Neuronal stem cell (in vitro differentiated cells): ENCODE measurements at regions not wholly inside any gene's neighbourhood (a gene's known extent, or its start where the extent isn't known, plus 50 kb on each side); places are given as distances from the start of the nearest gene placed in this dataset.

Source experiments
- DNase-seq: peaks from one replicate; pipeline ENCODE4 v3.0.0-alpha.2; 2013; ENCODE audit warnings: low spot score
- H2AFZ ChIP-seq: one replicate; pipeline ENCODE4 v1.6.1; 2013; ENCODE audit warnings: mild to moderate bottlenecking, low read length, inconsistent platforms
- H2AK5ac ChIP-seq: 2 replicates; pipeline ENCODE4 v1.6.1; 2013; ENCODE audit warnings: low read depth, mild to moderate bottlenecking, inconsistent platforms, low read length, moderate library complexity, mixed read lengths
- H2BK120ac ChIP-seq: 2 replicates; pipeline ENCODE4 v1.6.1; 2013; ENCODE audit warnings: low read depth, mild to moderate bottlenecking, inconsistent platforms, low read length, moderate library complexity, mixed read lengths
- H2BK12ac ChIP-seq: one replicate; pipeline ENCODE4 v1.6.1; 2013; ENCODE audit warnings: low read length, inconsistent platforms
- H2BK15ac ChIP-seq: 2 replicates; pipeline ENCODE4 v1.6.1; 2013; ENCODE audit warnings: mild to moderate bottlenecking, low read length, inconsistent platforms, mixed read lengths
- H2BK5ac ChIP-seq: one replicate; pipeline ENCODE4 v1.6.1; 2013; ENCODE audit warnings: inconsistent platforms, mild to moderate bottlenecking, low read length, moderate library complexity
- H3K14ac ChIP-seq: one replicate; pipeline ENCODE4 v1.6.1; 2013; ENCODE audit warnings: low read length, inconsistent platforms
- H3K18ac ChIP-seq: 2 replicates; pipeline ENCODE4 v1.6.1; 2013; ENCODE audit warnings: low read length, inconsistent platforms
- H3K23ac ChIP-seq: 2 replicates; pipeline ENCODE4 v1.6.1; 2013; ENCODE audit warnings: low read depth, mild to moderate bottlenecking, mixed read lengths, low read length, inconsistent platforms; ENCODE audit not compliant: poor library complexity
- H3K27ac ChIP-seq: replicated peaks from 3 replicates; pipeline ENCODE4 v1.5.1; 2013; ENCODE audit warnings: low read length, inconsistent platforms
- H3K27me3 ChIP-seq, 3 experiments: 2 replicates each; pipeline ENCODE4 v1.6.1; 2013; ENCODE audit warnings: low read length in 3 of 3, mild to moderate bottlenecking in 2 of 3, inconsistent platforms in 1 of 3, low read depth in 1 of 3, mixed read lengths in 1 of 3, moderate library complexity in 1 of 3; ENCODE audit not compliant: control insufficient read depth in 3 of 3, insufficient read depth in 3 of 3
- H3K36me3 ChIP-seq, 2 donors: replicated peaks in 1 of 2; 2 replicates each; pipeline ENCODE4 v1.6.1; 2013; ENCODE audit warnings: low read length in 2 of 2; ENCODE audit not compliant: control insufficient read depth in 2 of 2, insufficient read depth in 2 of 2
- H3K4ac ChIP-seq: 2 replicates; pipeline ENCODE4 v1.6.1; 2013; ENCODE audit warnings: inconsistent platforms, mild to moderate bottlenecking, low read length, moderate library complexity
- H3K4me1 ChIP-seq, 2 donors: 1 replicate in 1 of 2; 2 replicates in 1 of 2; pipeline ENCODE4 v1.6.1; 2013; ENCODE audit warnings: low read length in 2 of 2, low read depth in 1 of 2; ENCODE audit not compliant: control insufficient read depth in 2 of 2, insufficient read depth in 1 of 2
- H3K4me2 ChIP-seq: one replicate; pipeline ENCODE4 v1.6.1; 2013; ENCODE audit warnings: mild to moderate bottlenecking, low read length, inconsistent platforms; ENCODE audit not compliant: insufficient read depth, poor library complexity, severe bottlenecking
- H3K4me3 ChIP-seq, 2 donors: 2 replicates each; pipeline ENCODE4 v1.5.1; 2013; ENCODE audit warnings: low read length in 2 of 2, mild to moderate bottlenecking in 2 of 2, inconsistent platforms in 1 of 2, moderate library complexity in 1 of 2
- H3K79me1 ChIP-seq: one replicate; pipeline ENCODE4 v1.6.1; 2013; ENCODE audit warnings: low read depth, mild to moderate bottlenecking, inconsistent platforms, low read length, moderate library complexity
- H3K9ac ChIP-seq: one replicate; pipeline ENCODE4 v1.6.1; 2013; ENCODE audit warnings: mild to moderate bottlenecking, low read depth, low read length, inconsistent platforms; ENCODE audit not compliant: poor library complexity
- H3K9me3 ChIP-seq, 2 donors: replicated peaks in 1 of 2; 2 replicates each; pipeline versions ENCODE3 to v1.6.1; 2013; ENCODE audit warnings: low read length in 2 of 2, mild to moderate bottlenecking in 2 of 2, inconsistent platforms in 1 of 2, low read depth in 1 of 2, mixed read lengths in 1 of 2, moderate library complexity in 1 of 2; ENCODE audit not compliant: control insufficient read depth in 2 of 2, insufficient read depth in 1 of 2
- H4K8ac ChIP-seq: one replicate; pipeline ENCODE4 v1.6.1; 2013; ENCODE audit warnings: low read depth, mild to moderate bottlenecking, inconsistent platforms, low read length, moderate library complexity
- H4K91ac ChIP-seq: one replicate; pipeline ENCODE4 v1.6.1; 2013; ENCODE audit warnings: low read length, low read depth, mild to moderate bottlenecking, inconsistent platforms; ENCODE audit not compliant: poor library complexity
- WGBS, 2 donors: extraction: QIAGEN DNeasy Blood & Tissue Kit; methylation state at CpG; one replicate each; pipeline ENCODE4 v1.1.7; 2013; ENCODE audit warnings: missing lambda C conversion rate in 2 of 2, mixed read lengths in 1 of 2; ENCODE audit not compliant: insufficient read length in 2 of 2, insufficient replicate concordance in 1 of 2; ENCODE audit errors: extremely low coverage in 2 of 2; 5-methylcytosine and 5-hydroxymethylcytosine counted together

DNA sequence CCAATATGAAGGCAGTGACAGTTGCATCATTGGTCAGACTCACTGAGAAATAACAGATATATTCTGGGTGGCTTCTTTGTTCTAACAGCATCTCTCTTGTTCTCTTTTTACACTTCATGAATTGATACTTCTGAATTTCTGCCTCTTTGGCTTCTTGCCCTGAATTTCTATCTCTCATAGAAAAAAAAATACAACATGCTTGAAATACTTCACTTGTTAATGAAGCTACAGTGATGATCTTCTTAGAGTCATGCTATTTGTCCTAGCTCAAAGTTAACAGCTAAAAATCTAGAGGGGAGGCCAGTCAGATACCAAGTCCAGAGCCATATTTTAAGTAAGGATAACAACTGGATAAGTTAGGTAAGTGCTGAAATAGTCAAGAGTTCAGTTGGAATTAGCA lies 597.2 kb upstream of the AGTR1 start:
- no peak overlapping the region for H3K18ac ChIP-seq
- H3K4me2 ChIP-seq: no peak overlapping the region
- H2BK15ac ChIP-seq: no peak overlapping the region
- H4K91ac ChIP-seq: no peak overlapping the region
- H4K8ac ChIP-seq: no peak overlapping the region
- no peak overlapping the region for H3K14ac ChIP-seq
- no peak overlapping the region for H3K9ac ChIP-seq
- peaks cover 0 to 3% of the 10 kb centered on the region in 2 donors for H3K4me1 ChIP-seq
- no peaks in the 10 kb centered on the region for H3K27me3 ChIP-seq
- H3K4ac ChIP-seq: no peak overlapping the region
- no peaks in the 10 kb centered on the region for H3K79me1 ChIP-seq
- no peaks in the 10 kb centered on the region for H3K9me3 ChIP-seq
- H3K4me3 ChIP-seq: no peak overlapping the region
- no peak for DNase-seq
- no peaks in the 10 kb centered on the region for H3K36me3 ChIP-seq
- peak overlapping the region; percentile 42 for H2AFZ ChIP-seq
- no peak overlapping the region for H3K27ac ChIP-seq
- H3K23ac ChIP-seq: no peak overlapping the region
- H2BK5ac ChIP-seq: no peak overlapping the region
- no peak overlapping the region for H2AK5ac ChIP-seq
- H2BK120ac ChIP-seq: no peak overlapping the region
- H2BK12ac ChIP-seq: no peak overlapping the region

DNA sequence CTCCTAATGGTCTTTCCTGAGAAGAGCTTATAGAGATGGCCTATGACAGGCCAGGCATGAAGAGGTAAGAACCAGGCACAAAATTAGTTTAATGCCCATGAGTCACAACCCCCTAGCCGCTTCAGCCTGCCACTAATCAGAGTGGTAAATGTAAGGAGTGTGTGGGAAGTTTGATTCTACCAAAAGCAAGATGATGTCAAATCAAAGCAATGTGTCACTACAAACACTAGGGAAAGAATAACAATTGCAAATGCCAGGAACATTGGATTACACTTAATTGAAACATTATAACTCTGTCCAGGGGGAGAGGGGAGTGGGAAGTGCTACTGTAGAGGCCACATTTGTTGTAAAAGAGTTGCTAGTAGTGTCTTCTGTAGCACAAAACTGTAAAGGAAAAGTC lies 596.6 kb upstream of the AGTR1 start:
- WGBS, 2 donors: no CpG with 5 or more reads among the region's 1 CpG
- no peak for DNase-seq
- no peak overlapping the region for H4K91ac ChIP-seq

DNA sequence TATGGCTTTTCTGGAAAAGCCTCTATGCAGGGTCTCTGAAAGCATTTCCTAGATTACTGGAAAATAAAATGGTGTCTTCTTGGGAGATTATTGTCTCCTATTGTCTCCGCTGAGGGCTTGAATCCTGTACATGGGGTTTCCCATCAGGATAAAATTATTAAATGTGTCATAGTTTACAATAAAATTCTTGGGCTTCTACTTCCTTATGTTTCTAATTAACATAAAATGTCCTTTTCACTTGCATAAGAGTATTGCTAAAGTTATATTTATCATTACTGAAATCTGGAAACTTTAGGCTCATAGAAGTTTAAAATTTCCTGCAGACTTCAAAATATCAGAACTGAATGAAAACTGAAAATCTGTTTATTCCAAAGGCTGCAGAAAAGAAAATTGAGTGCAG lies 595.5 kb upstream of the AGTR1 start:
- no peak for DNase-seq
- H3K4ac ChIP-seq: no peak overlapping the region
- no peak overlapping the region for H3K14ac ChIP-seq

More for the DNA sequence above, 596.6 kb upstream of the AGTR1 start:
- Histone ChIP-seq H3K36me3 (no peaks in the 10 kb centered on the region), H3K27ac (no peak overlapping the region), H2BK5ac (no peak overlapping the region), H3K9me3 (no peaks in the 10 kb centered on the region), H2BK120ac (no peak overlapping the region), H3K4me2 (no peak overlapping the region), H4K8ac (no peak overlapping the region), H3K9ac (no peak overlapping the region), H2BK15ac (no peak overlapping the region), H3K23ac (no peak overlapping the region), H3K14ac (no peak overlapping the region), H3K4me1 (no peaks in the 10 kb centered on the region), H2BK12ac (no peak overlapping the region), H3K18ac (no peak overlapping the region), H3K79me1 (no peaks in the 10 kb centered on the region), H2AK5ac (no peak overlapping the region), H2AFZ (peak overlapping the region; percentile 19), H3K27me3 (no peaks in the 10 kb centered on the region), H3K4ac (no peak overlapping the region), H3K4me3 (no peak overlapping the region)

DNA sequence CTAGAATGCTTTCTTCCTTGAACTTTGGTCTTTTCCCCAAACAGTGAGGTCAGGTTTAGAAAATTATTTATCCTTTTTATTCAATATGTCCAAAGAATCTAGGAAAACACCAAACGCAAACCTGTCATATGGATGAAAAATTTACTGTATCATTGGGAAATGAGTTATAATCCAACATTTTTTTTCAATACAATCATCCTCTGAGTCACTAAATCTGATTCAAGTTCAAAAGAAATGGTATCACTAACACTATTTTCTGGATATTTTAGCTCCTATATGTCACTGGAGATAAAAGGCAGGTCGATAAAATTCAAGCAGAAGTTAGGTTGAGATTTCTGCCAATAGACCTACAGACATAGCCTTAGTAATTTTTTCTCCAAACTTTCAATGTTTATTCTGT lies 591.6 kb upstream of the AGTR1 start:
- H3K14ac ChIP-seq: no peak overlapping the region
- no peaks in the 10 kb centered on the region for H3K27me3 ChIP-seq
- no peak overlapping the region for H3K9ac ChIP-seq
- no peak overlapping the region for H3K4ac ChIP-seq
- H2BK5ac ChIP-seq: no peak overlapping the region
- H3K36me3 ChIP-seq: no peaks in the 10 kb centered on the region
- H3K23ac ChIP-seq: no peak overlapping the region
- H2AK5ac ChIP-seq: no peak overlapping the region
- H3K9me3 ChIP-seq: no peaks in the 10 kb centered on the region
- H2BK12ac ChIP-seq: no peak overlapping the region
- H3K27ac ChIP-seq: no peak overlapping the region
- H4K91ac ChIP-seq: no peak overlapping the region
- no peak for DNase-seq
- whole genome bisulfite sequencing, 2 donors: no CpG with 5 or more reads among the region's 2 CpGs
- H3K18ac ChIP-seq: no peak overlapping the region
- no peak overlapping the region for H2BK120ac ChIP-seq
- no peak overlapping the region for H4K8ac ChIP-seq
- H3K4me2 ChIP-seq: no peak overlapping the region
- H2AFZ ChIP-seq: no peak overlapping the region
- H3K4me3 ChIP-seq: no peak overlapping the region
- H2BK15ac ChIP-seq: no peak overlapping the region
- H3K4me1 ChIP-seq: no peaks in the 10 kb centered on the region
- no peaks in the 10 kb centered on the region for H3K79me1 ChIP-seq

More for the DNA sequence above, 595.5 kb upstream of the AGTR1 start:
- Histone ChIP-seq H3K18ac (no peak overlapping the region), H2BK15ac (no peak overlapping the region), H4K91ac (no peak overlapping the region), H3K27me3 (no peaks in the 10 kb centered on the region), H3K36me3 (no peaks in the 10 kb centered on the region), H3K4me1 (no peaks in the 10 kb centered on the region), H3K9me3 (no peaks in the 10 kb centered on the region), H3K9ac (no peak overlapping the region), H3K23ac (no peak overlapping the region), H3K4me2 (no peak overlapping the region), H2BK120ac (no peak overlapping the region), H2AFZ (no peak overlapping the region), H2BK5ac (no peak overlapping the region), H2AK5ac (no peak overlapping the region), H4K8ac (no peak overlapping the region), H2BK12ac (no peak overlapping the region), H3K27ac (no peak overlapping the region), H3K4me3 (no peak overlapping the region), H3K79me1 (no peaks in the 10 kb centered on the region)
- WGBS, 2 donors: no CpG with 5 or more reads among the region's 1 CpG
